ENCODE measurements at regions not wholly inside any gene's neighbourhood (a gene's known extent, or its start where the extent isn't known, plus 50 kb on each side); places are given as distances from the start of the nearest gene placed in this dataset.

DNA sequence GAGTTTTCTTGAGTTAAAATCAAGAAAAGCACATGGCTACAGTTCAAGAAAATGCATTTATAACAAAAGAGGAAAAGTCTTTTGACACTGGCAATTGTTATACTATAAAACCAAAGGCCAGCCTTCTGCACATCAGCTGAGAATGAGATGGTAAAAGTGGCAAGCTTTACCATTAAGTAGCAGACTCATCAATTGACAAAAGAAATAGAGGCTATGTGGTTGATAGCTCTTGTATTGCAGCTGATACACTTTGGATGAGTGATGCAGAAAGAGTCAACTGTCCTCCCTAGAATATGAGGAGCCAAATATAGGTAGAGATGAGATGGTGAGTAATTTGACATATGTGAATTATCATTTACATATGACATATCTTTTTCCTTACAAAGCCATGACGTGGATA is 1100.9 kb upstream of the CDH6 start:
- Mint-ChIP-seq H3K9me3 (peaks cover 13% of the 10 kb centered on the region), H3K27me3 (no peaks in the 10 kb centered on the region), H3K4me1 (no peaks in the 10 kb centered on the region), H3K27ac (no peak overlapping the region), H3K4me3 (no peak overlapping the region), H3K36me3 (ENCODE audit: low read depth) (no peaks in the 10 kb centered on the region)
- ATAC-seq (replicated peaks): no peak

DNA sequence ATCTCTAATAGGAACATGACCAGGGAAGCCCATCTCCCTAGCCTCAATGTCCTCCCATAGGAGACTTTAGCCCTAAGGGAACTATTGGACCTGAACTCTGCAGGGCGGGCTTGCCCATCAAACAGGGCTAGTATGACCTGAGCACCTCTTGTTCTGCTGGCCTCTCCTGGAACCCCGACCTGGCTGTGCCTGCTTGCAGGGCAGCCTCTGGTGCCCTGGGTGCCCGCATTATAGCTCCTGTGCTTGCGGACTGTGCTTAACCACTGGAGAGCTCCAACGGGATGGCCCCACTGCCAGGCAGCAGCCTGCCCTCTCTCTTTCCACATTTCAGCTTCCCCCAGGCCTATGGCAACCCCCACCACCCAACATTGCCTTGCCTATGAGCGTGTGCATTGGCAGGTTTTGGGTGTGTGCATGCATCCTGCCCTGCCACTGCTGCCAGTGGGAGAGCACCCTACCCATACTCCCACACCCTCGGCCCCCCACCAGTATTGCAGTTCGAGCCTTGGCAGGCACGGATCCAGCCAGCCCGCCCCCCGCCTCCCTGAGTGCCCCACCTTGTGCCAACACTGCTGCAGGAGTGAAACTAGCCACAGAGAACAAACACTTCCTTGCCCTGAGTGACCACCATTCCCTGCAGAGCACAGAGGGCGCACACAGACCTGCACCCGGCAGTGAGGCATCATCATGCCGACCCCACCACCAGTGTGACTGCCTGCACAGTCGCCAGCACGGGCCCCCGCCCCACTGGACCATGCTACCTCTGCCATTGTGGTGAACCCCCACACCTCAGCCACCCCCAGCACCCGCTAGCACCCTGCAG is 1123.8 kb upstream of the CDH6 start:
- Mint-ChIP-seq H3K4me3 (no peak overlapping the region), H3K4me1 (no peaks in the 10 kb centered on the region), H3K9me3 (peaks cover 20% of the 10 kb centered on the region), H3K36me3 (ENCODE audit: low read depth) (no peaks in the 10 kb centered on the region), H3K27ac (no peak overlapping the region), H3K27me3 (no peaks in the 10 kb centered on the region)
- ATAC-seq (replicated peaks): no peak

DNA sequence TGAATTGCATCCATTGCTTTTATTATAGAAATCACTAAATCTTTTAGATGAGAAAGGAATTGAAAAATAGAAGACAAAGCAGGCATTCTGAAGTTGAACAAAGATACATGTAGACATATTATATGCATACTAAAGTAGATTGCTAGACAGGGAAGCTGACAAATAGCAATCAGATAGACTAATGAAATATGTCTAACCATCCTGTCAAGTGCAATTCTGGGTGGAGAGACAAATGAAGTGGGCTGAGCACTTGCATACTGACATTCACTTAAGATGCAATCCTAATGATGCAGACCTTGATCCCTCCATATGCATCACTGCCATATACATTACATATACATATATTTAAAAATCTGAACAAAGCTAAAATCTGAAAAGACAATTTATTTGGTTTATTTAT is 1130.0 kb upstream of the CDH6 start:
- ATAC-seq (replicated peaks): no peak
- H3K27ac Mint-ChIP-seq: no peak overlapping the region
- peaks cover 7% of the 10 kb centered on the region for H3K9me3 Mint-ChIP-seq
- H3K27me3 Mint-ChIP-seq: no peaks in the 10 kb centered on the region
- H3K4me3 Mint-ChIP-seq: no peak overlapping the region
- no peaks in the 10 kb centered on the region for H3K4me1 Mint-ChIP-seq
- H3K36me3 Mint-ChIP-seq (ENCODE audit: low read depth): no peaks in the 10 kb centered on the region

DNA sequence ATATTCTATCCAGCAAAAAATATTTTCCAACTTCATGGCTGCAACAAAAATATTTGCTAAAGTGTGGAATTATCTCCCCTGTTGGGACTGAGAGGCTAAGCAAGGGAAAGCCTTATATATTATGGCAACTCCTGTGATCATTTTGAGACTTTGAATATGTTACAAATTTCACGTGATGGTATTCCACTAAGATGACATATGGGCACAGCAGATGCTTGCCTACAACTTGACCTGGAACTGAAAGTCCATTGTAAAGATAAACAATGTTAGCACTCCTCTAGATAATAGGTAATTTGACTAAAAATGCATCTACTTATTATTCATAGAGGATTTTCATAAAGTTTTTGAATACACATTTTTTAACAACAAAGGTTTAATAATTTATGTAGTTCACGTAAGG is 1141.5 kb upstream of the CDH6 start:
- no peaks in the 10 kb centered on the region for H3K36me3 Mint-ChIP-seq (ENCODE audit: low read depth)
- no peak overlapping the region for H3K27ac Mint-ChIP-seq
- no peaks in the 10 kb centered on the region for H3K4me1 Mint-ChIP-seq
- peaks cover 18% of the 10 kb centered on the region for H3K9me3 Mint-ChIP-seq
- ATAC-seq (replicated peaks): no peak
- H3K27me3 Mint-ChIP-seq: no peaks in the 10 kb centered on the region
- H3K4me3 Mint-ChIP-seq: no peak overlapping the region

DNA sequence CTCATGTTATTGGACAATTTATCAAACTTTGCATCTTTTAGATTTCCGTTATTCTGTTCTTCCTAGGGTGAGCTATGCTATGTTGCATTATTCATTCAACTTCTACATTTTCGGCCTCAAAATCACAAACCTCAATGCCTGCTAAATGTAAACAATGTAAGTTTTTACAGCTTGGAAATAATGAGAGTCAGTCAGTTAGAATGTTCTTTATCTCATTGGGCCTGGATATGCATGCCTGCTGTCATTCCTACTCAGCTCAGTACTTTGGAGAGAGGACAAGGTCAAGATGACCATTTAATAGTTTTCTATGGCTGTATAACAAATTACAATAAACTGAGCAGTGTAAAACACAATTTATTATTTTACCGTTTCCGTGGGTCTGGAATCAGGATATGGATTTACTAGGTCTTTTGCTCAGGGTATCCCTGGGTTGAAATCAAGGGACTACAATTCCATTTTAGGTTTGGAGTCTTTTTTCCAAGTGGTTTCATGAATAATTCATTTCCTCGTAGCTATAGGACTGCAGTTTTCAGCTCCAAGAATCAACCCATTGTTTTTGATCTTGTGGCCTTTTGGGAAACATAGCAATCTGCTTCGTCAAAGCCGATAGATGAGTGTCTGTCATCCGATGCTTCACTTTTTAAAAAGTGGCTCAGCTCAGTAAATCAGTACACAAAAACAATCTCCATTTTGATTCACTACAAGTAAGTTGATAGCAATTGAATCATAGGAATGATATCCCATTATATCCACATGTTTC is 1143.2 kb upstream of the CDH6 start:
- no peaks in the 10 kb centered on the region for H3K4me1 Mint-ChIP-seq
- no peak for ATAC-seq (replicated peaks)
- no peak overlapping the region for H3K4me3 Mint-ChIP-seq
- no peaks in the 10 kb centered on the region for H3K27me3 Mint-ChIP-seq
- H3K9me3 Mint-ChIP-seq: peaks cover 17% of the 10 kb centered on the region
- H3K36me3 Mint-ChIP-seq (ENCODE audit: low read depth): no peaks in the 10 kb centered on the region
- H3K27ac Mint-ChIP-seq: no peak overlapping the region

DNA sequence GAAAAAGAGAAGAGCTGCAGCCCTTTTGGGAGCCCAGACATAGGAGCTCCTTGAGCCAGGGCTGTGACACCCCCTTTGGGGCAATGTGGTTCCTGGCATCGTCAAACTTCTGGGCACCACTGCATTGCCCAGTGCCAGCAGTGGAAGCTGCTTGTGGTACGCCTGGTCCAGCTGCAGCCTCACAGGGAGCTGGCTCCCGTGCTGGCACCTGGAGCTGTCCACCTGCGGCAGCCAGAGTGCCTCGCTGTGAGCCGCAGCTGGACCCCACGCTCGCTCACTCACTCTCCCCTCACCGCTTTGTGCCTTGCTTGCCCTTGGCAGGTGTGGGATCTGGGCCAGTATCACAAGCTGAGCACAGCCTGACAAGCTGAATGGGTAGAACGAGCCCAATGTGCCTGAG is 1150.8 kb upstream of the CDH6 start:
- ATAC-seq (replicated peaks): no peak
- Mint-ChIP-seq H3K36me3 (ENCODE audit: low read depth) (no peaks in the 10 kb centered on the region), H3K27me3 (no peaks in the 10 kb centered on the region), H3K9me3 (peaks cover 11% of the 10 kb centered on the region), H3K27ac (no peak overlapping the region), H3K4me3 (no peak overlapping the region), H3K4me1 (no peaks in the 10 kb centered on the region)

DNA sequence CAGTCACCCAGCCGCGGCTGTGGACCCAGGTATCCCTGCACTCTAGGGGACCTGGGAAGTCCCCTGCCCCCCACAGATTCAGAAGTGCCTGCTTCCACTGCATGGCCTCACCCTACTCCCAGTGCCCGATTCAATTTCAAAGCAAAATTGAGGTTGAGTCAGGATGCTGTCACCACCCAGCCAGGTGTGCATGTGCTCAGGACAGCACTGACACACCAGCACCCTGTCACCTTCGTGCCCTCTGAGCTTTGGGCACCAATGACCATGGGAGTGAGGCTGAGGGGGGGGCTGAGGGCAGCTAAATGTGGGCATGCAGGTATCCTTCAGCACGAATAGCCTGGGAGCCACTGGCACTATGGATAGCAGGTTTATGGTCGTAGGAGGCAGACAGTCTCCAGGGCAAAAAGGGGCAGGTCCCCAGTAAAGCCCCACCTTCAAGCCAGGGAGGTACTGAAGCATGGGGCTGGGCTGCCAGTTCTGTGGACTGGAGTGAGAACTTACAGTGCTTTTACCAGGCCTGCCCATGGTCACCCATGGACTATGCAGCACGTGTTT is 1151.6 kb upstream of the CDH6 start:
- H3K4me1 Mint-ChIP-seq: no peaks in the 10 kb centered on the region
- H3K27me3 Mint-ChIP-seq: no peaks in the 10 kb centered on the region
- H3K4me3 Mint-ChIP-seq: no peak overlapping the region
- H3K27ac Mint-ChIP-seq: no peak overlapping the region
- no peaks in the 10 kb centered on the region for H3K36me3 Mint-ChIP-seq (ENCODE audit: low read depth)
- ATAC-seq (replicated peaks): no peak
- peaks cover 6% of the 10 kb centered on the region for H3K9me3 Mint-ChIP-seq

DNA sequence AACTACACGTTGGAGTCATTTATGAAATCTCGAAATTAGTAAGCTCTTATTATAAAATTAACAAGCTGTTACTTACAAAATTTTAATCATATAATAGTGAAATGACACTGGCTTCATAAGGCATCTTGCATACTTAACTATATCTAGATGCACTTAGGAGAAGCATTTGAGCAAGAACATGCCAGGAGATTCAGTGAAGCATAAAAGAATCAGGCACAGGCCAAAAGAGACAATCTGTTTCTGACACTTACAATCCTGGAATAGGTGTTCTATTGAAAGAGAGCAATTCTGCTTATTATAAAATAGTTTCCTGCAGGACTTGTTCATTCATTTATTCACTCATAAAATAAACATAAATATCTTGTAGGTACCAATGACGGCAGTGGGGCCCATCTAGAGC is 1152.2 kb upstream of the CDH6 start:
- Mint-ChIP-seq H3K4me3 (no peak overlapping the region), H3K27me3 (no peaks in the 10 kb centered on the region), H3K36me3 (ENCODE audit: low read depth) (no peaks in the 10 kb centered on the region), H3K9me3 (peaks cover 6% of the 10 kb centered on the region), H3K4me1 (no peaks in the 10 kb centered on the region), H3K27ac (no peak overlapping the region)
- ATAC-seq (replicated peaks): no peak

DNA sequence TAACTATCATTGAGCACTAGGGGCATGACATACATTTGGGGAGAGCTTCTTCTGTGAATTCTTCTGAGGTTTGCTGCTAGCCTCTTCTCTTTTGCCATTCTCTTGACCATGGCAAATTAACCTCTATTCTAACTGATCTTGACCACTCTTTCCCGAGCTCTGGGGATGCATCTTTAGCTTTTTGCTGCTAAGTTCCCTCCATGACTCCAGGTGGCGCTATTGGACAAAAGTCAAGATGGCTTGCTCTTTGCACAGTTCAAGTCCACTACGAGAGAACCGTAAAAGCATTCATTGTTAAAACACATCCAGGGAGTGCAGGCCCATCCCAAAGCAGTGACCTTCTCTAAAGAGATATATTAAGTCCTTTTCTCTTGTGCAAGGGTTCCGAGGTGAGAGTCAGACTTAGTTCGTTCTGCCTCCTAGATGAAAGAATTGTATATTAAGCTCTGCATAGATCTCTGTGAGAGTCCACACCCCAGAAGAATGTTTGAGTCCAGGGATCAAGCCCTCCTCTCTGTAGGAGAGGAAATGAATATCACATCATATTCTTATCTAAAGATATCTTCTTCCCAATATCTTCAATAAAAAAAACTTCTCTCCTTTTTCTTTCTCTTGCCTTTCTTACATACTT is 1152.9 kb upstream of the CDH6 start:
- H3K9me3 Mint-ChIP-seq: peaks cover 6% of the 10 kb centered on the region
- no peaks in the 10 kb centered on the region for H3K4me1 Mint-ChIP-seq
- H3K27ac Mint-ChIP-seq: no peak overlapping the region
- no peaks in the 10 kb centered on the region for H3K36me3 Mint-ChIP-seq (ENCODE audit: low read depth)
- ATAC-seq (replicated peaks): no peak
- H3K27me3 Mint-ChIP-seq: no peaks in the 10 kb centered on the region
- no peak overlapping the region for H3K4me3 Mint-ChIP-seq

DNA sequence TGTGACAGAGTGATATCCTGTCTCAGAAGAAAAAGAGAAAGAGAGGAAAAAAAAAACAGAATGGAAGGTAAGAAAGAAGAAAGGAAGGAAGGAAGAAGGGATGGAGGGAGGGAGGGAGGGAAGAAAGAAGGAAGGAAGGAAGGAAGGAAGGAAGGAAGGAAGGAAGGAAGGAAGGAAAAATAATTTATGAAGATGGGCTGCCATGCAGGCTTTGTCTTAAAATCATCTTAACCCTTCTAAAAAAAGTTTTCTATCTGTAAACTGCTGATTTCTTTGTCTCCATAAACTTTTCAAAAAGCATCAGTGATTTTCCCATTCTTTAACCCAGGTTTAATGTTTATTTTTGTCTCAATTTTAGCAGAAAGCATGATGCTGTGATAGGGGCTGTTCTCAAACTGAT is 1154.1 kb upstream of the CDH6 start:
- ATAC-seq (replicated peaks): no peak
- Mint-ChIP-seq H3K4me3 (no peak overlapping the region), H3K9me3 (peaks cover 6% of the 10 kb centered on the region), H3K4me1 (no peaks in the 10 kb centered on the region), H3K27me3 (no peaks in the 10 kb centered on the region), H3K27ac (no peak overlapping the region), H3K36me3 (ENCODE audit: low read depth) (no peaks in the 10 kb centered on the region)

DNA sequence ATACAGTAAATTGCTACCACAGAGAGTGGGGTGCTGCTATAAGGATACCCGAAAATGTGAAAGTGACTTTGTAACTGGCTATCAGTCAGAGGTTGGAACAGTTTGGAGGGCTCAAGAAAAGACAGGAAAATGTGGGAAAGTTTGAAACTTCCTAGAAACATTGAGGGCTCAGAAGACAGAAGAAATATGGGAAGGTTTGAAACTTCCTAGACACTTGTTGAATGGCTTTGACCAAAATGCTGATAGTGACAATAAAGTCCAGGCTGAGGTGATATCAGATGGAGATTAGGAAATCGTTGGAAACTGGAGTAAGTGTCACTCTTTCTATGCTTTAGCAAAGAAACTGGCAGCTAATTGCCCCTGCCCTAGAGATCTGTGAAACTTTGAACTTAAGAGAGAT is 1158.6 kb upstream of the CDH6 start:
- Mint-ChIP-seq H3K27ac (no peak overlapping the region), H3K36me3 (ENCODE audit: low read depth) (no peaks in the 10 kb centered on the region), H3K4me1 (no peaks in the 10 kb centered on the region), H3K9me3 (peaks cover 3% of the 10 kb centered on the region), H3K4me3 (no peak overlapping the region), H3K27me3 (no peaks in the 10 kb centered on the region)
- ATAC-seq (replicated peaks): no peak

DNA sequence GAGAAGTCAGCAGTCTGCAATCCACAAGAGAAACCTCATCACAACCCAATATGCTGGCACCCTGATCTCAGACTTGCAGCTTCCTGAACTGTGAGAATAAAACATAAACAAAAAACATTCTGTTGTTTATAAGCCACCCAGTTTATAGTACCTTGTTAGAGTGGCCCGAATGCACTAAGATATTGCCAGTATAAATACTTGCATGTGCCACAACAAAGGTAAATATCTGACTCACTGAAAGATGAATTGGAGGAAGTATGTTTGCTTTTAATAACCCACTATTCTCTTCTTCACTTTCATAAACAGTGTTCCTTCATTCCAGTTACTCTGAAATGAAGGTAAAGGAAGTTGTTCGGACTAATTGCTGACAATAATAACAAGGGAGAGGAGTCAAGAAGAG is 1163.4 kb upstream of the CDH6 start:
- H3K4me1 Mint-ChIP-seq: no peaks in the 10 kb centered on the region
- no peaks in the 10 kb centered on the region for H3K27me3 Mint-ChIP-seq
- no peak for ATAC-seq (replicated peaks)
- H3K9me3 Mint-ChIP-seq: peaks cover 3% of the 10 kb centered on the region
- no peaks in the 10 kb centered on the region for H3K36me3 Mint-ChIP-seq (ENCODE audit: low read depth)
- no peak overlapping the region for H3K27ac Mint-ChIP-seq
- H3K4me3 Mint-ChIP-seq: no peak overlapping the region

DNA sequence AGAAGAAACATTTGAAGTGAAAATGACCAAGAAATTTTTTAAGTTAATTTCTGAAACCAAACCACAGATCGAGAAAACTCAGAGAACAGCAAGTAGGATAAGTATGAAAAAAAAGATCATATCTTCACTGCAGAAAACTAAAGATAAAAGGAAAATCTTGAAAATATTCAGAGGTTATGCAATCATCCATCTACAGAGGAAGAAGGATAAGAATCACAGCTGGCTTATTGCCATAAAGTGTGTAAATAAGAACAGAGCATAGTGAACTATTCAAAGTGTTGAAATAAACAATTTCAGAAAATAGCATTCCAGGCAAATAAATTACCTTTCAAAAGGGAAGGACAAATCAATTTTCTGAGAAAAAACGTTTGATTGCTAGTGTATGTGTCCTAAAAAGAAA is 1191.7 kb upstream of the CDH6 start:
- Mint-ChIP-seq H3K36me3 (ENCODE audit: low read depth) (no peaks in the 10 kb centered on the region), H3K4me3 (no peak overlapping the region), H3K27ac (no peak overlapping the region), H3K4me1 (no peaks in the 10 kb centered on the region), H3K27me3 (no peaks in the 10 kb centered on the region), H3K9me3 (peaks cover 16% of the 10 kb centered on the region)
- ATAC-seq (replicated peaks): no peak

DNA sequence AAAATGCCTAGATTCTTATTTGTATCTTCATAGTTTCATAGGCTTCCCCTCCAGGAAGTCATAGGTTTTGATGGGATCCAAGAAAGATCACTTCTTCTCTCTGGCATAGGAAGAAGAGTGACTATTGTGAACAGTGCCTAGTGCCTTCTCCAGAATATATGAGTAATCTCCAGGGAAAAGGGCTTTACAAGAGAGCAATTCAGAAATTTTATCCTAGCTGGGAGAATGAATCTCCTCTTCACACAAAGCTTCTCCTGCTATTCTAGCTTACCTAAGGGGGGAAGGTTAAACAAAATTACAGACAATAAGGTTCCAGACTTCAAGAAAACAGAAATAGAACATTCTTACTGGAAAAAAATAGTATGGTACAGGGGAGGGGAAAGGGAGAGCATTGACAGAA is 1193.3 kb upstream of the CDH6 start:
- ATAC-seq (replicated peaks): no peak
- Mint-ChIP-seq H3K36me3 (ENCODE audit: low read depth) (no peaks in the 10 kb centered on the region), H3K27ac (no peak overlapping the region), H3K27me3 (no peaks in the 10 kb centered on the region), H3K4me3 (no peak overlapping the region), H3K9me3 (peaks cover 16% of the 10 kb centered on the region), H3K4me1 (no peaks in the 10 kb centered on the region)

DNA sequence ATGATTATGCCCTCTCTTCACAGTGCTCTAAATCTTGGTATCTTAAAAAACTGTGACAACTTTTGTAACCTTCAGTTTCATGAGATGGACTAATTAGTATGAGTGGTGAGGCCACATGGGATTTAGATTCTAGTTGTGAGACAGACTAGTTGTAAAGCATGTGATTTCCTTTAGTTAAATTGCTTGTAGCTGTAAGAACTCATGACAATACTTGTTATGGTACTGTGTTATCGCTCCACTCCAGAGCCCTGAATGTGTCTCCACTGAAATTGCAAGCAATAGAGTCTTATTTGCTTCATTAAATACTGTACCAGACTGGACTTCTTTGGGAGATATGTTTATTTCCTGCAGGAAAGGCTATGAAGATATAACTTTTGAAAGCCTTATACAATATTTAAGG is 1198.3 kb upstream of the CDH6 start:
- H3K4me1 Mint-ChIP-seq: no peaks in the 10 kb centered on the region
- no peaks in the 10 kb centered on the region for H3K27me3 Mint-ChIP-seq
- peaks cover 14% of the 10 kb centered on the region for H3K9me3 Mint-ChIP-seq
- H3K4me3 Mint-ChIP-seq: no peak overlapping the region
- ATAC-seq (replicated peaks): no peak
- no peak overlapping the region for H3K27ac Mint-ChIP-seq
- no peaks in the 10 kb centered on the region for H3K36me3 Mint-ChIP-seq (ENCODE audit: low read depth)
